Transverse colon (tissue), 4 donors: ENCODE measurements at regions not wholly inside any gene's neighbourhood (a gene's known extent, or its start where the extent isn't known, plus 50 kb on each side); places are given as distances from the start of the nearest gene placed in this dataset.

Source experiments
- DNase-seq: peaks from one replicate; pipeline ENCODE4 v3.0.0-alpha.2; 2019
- H3K27ac ChIP-seq, 4 donors: fragments of 200-600 bp; sonication (generic); 2 replicates each; pipeline ENCODE4 v1.5.1; 2016 to 2018; ENCODE audit warnings: inconsistent platforms in 4 of 4
- H3K27me3 ChIP-seq: fragments of 200-600 bp; sonication (generic); 2 replicates; pipeline ENCODE4 v1.5.1; 2017; ENCODE audit warnings: inconsistent platforms
- H3K36me3 ChIP-seq, 4 donors: fragments of 200-600 bp; sonication (generic); 2 replicates each; pipeline ENCODE4 v1.5.1; 2017 to 2019; ENCODE audit warnings: inconsistent platforms in 4 of 4
- H3K4me1 ChIP-seq, 4 donors: fragments of 200-600 bp; sonication (generic); 2 replicates each; pipeline ENCODE4 v1.5.1; 2017 to 2020; ENCODE audit warnings: inconsistent platforms in 4 of 4
- H3K4me3 ChIP-seq, 4 donors: fragments of 200-600 bp; sonication (generic); 1 replicate in 1 of 4; 2 replicates in 3 of 4; pipeline versions ENCODE4 v1.5.1 to v1.6.1; 2017 to 2019; ENCODE audit warnings: inconsistent platforms in 4 of 4
- H3K9me3 ChIP-seq, 2 donors: fragments of 200-600 bp; sonication (generic); 2 replicates each; pipeline ENCODE4 v1.5.1; 2017 to 2019; ENCODE audit warnings: inconsistent platforms in 2 of 2
- EP300 ChIP-seq: sonication (generic); formaldehyde crosslinking; IDR thresholded peaks from one replicate; pipeline ENCODE4 v1.6.1; 2017; ENCODE audit warnings: antibody characterized with exemption, low read depth
- POLR2A ChIP-seq: fragments of 450-650 bp; IDR thresholded peaks from one replicate; pipeline ENCODE4 v1.6.1; 2016; ENCODE audit warnings: antibody characterized with exemption, mild to moderate bottlenecking, moderate library complexity
- POLR2AphosphoS5 ChIP-seq, 3 donors: sonication (generic); formaldehyde crosslinking; IDR thresholded peaks; one replicate each; pipeline ENCODE4 v1.6.1; 2016; ENCODE audit warnings: antibody characterized with exemption in 3 of 3
- whole genome bisulfite sequencing, 2 donors: methylation state at CpG; one replicate each; pipeline ENCODE4 v1.1.5; 2018; ENCODE audit warnings: low coverage in 1 of 2; 5-methylcytosine and 5-hydroxymethylcytosine counted together
- in situ Hi-C, 4 donors: fragments of 200-750 bp; cut with MboI; loops; one replicate each; pipeline versions ENCODE4 v1.15.0 to v1.15.1; 2017; ENCODE audit warnings: low sequenced_read_pairs in 3 of 4, low pct_ligation_motif_present in 1 of 4, low pct_unique_long_range_greater_than_20kb in 1 of 4
- intact Hi-C: fragments of 100-400 bp; cut with DNase I; formaldehyde crosslinking; loops from one replicate; pipeline ENCODE4 v1.15.1; 2023; ENCODE audit warnings: low total_unique reads
- TF ChIP-seq, protein P1 (sequence below), 5 experiments: fragments of 200-600 bp in 3 of 5; fragments of 450-650 bp in 2 of 5; sonication (generic) in 3 of 5; IDR thresholded peaks; 1 replicate in 2 of 5; 2 replicates in 3 of 5; pipeline ENCODE4 v1.5.1; 2016 to 2017; ENCODE audit warnings: antibody characterized with exemption in 5 of 5, inconsistent platforms in 3 of 5, mild to moderate bottlenecking in 2 of 5, moderate library complexity in 1 of 5

DNA sequence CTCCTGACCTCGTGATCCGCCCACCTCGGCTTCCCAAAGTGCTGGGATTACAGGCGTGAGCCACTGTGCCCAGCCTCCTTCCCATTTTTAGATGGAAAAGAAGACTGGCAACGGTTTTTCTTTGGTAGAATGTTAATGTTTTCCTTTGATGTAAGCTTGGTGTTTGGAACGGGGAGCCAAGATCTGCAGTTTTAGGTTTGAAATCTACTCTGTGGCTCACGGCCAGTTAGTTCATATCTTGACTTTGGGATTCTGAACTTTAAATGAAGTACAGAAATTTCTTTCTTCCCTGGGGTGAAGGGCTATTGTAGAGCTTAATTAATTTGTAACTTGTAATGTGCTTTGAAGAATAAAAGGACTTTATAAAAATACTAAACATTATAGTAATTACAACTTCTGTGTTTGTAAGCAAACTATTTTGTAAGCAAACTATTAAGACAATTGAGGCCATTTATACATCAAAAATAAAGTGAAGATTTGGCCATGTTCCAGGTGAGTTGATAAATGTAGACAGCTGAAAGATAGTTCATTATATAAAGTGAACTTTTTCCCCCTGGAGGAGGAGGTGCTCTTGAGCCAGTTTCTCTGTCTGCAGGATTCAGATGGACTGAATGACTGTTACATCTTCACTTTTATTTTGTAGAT lies 117.1 kb upstream of the TUT7 start:
- Histone ChIP-seq H3K36me3 (no peaks in the 10 kb centered on the region), H3K27me3 (no peaks in the 10 kb centered on the region), H3K27ac (no peak overlapping the region), H3K9me3 (no peaks in the 10 kb centered on the region), H3K4me3 (no peak overlapping the region), H3K4me1 (no peaks in the 10 kb centered on the region)
- WGBS, 2 donors = 60 to 69% methylated on average over 1 to 7 of the region's 7 CpGs
- in situ Hi-C loops = no loop called here
- intact Hi-C loops = no loop called here
- no peak for DNase-seq
- TF ChIP-seq, protein P1, sequence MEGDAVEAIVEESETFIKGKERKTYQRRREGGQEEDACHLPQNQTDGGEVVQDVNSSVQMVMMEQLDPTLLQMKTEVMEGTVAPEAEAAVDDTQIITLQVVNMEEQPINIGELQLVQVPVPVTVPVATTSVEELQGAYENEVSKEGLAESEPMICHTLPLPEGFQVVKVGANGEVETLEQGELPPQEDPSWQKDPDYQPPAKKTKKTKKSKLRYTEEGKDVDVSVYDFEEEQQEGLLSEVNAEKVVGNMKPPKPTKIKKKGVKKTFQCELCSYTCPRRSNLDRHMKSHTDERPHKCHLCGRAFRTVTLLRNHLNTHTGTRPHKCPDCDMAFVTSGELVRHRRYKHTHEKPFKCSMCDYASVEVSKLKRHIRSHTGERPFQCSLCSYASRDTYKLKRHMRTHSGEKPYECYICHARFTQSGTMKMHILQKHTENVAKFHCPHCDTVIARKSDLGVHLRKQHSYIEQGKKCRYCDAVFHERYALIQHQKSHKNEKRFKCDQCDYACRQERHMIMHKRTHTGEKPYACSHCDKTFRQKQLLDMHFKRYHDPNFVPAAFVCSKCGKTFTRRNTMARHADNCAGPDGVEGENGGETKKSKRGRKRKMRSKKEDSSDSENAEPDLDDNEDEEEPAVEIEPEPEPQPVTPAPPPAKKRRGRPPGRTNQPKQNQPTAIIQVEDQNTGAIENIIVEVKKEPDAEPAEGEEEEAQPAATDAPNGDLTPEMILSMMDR (IDR thresholded peaks at IDR 0.05) = no peak
- TF ChIP-seq POLR2A (no peak), POLR2AphosphoS5 (IDR thresholded peaks at IDR 0.05) (no peak), EP300 (no peak)

DNA sequence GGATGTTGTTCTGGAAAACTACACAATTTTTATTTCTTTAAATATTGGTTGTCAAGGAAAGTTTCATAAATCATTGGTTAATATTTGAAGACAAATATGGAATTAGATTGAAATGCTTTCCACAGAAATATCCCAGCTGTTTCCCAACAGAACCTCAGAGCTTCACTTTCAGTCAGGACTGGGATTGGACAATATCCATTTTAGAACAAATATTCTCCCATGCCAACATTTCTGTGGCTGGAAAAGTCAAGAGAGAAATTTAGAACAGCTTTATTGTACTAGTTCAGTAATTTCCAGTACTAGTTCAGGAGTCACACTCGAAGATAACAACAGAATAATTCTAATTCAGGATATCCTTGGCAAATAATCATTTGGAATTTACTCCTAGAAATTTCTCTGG lies 116.1 kb upstream of the TUT7 start:
- intact Hi-C loops (no loop called here), in situ Hi-C loops (no loop called here)
- 42 to 54% methylated on average over 1 of the region's 1 CpG for WGBS, 2 donors

DNA sequence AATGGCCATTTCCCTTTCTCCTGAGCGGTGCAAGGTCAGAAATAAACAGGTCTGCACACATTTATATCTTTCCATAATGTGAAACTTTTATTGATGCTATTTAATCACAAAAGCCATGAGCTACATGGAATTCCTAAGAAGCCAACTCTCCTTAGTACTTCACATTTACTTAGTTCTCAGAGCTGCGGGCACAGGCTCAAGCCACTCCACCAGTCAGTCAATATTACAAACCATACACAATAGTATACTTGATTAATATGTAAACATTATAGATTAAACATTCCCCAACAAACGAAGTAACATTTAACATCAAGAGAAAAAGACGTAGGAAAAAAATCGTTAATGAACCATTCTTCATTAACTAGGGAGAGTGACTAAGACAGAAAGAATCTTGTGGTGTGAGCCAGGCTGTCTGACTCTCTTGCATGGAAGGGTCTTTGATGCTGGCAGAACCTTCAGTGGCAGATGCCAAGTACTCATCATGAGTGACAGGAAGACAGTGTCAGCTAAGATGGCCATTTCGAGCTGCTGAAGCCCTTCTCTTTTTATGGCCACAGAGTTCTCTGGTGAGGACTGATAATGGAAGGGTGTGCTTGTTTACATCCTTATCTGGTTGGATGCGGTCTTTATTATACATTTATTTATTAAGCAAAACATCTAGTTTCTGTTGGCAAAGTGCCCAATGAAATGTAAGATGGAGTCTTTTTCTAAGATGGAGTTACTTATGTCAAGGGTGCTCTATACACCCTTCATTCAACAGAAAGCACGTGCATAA lies 115.5 kb upstream of the TUT7 start:
- TF ChIP-seq EP300 (no peak), POLR2AphosphoS5 (IDR thresholded peaks at IDR 0.05) (no peak), POLR2A (no peak)
- TF ChIP-seq, protein P1 (IDR thresholded peaks at IDR 0.05) = no peak
- Histone ChIP-seq H3K27me3 (no peaks in the 10 kb centered on the region), H3K4me1 (no peaks in the 10 kb centered on the region), H3K36me3 (no peaks in the 10 kb centered on the region), H3K4me3 (no peak overlapping the region), H3K27ac (no peak overlapping the region), H3K9me3 (no peaks in the 10 kb centered on the region)
- DNase-seq = no peak
- in situ Hi-C loops (no loop called here), intact Hi-C loops (no loop called here)
- 48 to 53% methylated on average over 8 of the region's 8 CpGs for WGBS, 2 donors

More for the DNA sequence above, 116.1 kb upstream of the TUT7 start:
- TF ChIP-seq, protein P1 (IDR thresholded peaks at IDR 0.05) = no peak
- TF ChIP-seq POLR2A (no peak), POLR2AphosphoS5 (IDR thresholded peaks at IDR 0.05) (no peak), EP300 (no peak)
- Histone ChIP-seq H3K4me1 (no peaks in the 10 kb centered on the region), H3K4me3 (no peak overlapping the region), H3K27ac (no peak overlapping the region), H3K36me3 (no peaks in the 10 kb centered on the region), H3K9me3 (no peaks in the 10 kb centered on the region), H3K27me3 (no peaks in the 10 kb centered on the region)
- DNase-seq = no peak

DNA sequence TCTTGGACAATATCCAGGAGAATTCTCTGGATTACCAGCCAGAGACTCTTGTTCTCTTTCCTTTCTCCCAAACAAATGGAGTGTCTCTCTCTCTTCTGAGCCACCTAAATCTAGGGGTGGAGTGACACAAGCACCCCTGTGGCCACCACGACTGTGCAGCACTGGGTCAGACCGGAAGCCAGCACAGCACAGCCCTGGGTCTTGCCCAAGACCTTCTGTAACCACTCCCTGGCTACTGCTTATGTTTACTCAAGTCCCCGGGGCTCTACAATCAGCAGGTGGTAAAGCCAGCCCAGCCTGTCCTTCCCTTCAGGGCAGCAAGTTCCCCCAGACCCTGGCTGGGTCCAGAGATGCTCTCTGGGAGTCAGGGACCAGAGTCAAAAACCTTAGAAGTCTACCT lies 110.0 kb upstream of the TUT7 start:
- Histone ChIP-seq H3K4me1 (no peaks in the 10 kb centered on the region), H3K27ac (no peak overlapping the region), H3K36me3 (no peaks in the 10 kb centered on the region), H3K9me3 (no peaks in the 10 kb centered on the region), H3K27me3 (no peaks in the 10 kb centered on the region), H3K4me3 (no peak overlapping the region)
- intact Hi-C loops = no loop called here
- no peak for DNase-seq
- TF ChIP-seq, protein P1 (IDR thresholded peaks at IDR 0.05) = no peak
- TF ChIP-seq POLR2AphosphoS5 (IDR thresholded peaks at IDR 0.05) (no peak), POLR2A (no peak), EP300 (no peak)
- in situ Hi-C loops = no loop called here
- WGBS, 2 donors = 45% methylated on average over 3 of the region's 3 CpGs; no CpG with 5 or more reads in 1 of the 2 donors
